Hematopoietic multipotent progenitor cell treated with erythropoietin and hydrocortisone succinate and interleukin-3 and kit ligand, for 4 days (in vitro differentiated cells): ENCODE measurements at regions not wholly inside any gene's neighbourhood (a gene's known extent, or its start where the extent isn't known, plus 50 kb on each side); places are given as distances from the start of the nearest gene placed in this dataset.
A peak's percentile ranks its signal among the peaks of the same experiment; 100 is the strongest.

Source experiments
- DNase-seq: peaks from one replicate; pipeline ENCODE4 v3.0.0-alpha.2; 2015

DNA sequence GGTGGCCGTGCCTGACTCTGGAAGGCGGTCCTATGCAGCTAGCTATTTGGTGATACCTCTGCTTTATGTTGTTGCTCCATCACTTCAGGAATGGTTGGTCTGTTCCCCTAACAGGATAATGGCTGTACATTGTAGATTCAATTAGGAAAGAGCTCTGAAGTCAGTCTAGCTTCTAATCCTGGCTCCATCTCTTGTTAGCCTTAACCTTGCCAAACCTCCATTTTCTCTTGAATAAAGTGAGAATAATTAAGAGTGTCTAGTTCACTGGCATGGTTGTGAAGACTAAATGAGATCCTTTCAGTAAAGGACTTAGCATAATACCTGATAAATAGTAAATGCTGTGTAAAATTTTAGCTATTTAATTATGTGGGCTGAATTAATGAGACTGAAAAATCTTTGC lies 262.5 kb upstream of the ARHGAP20 start:
- no peak for DNase-seq

DNA sequence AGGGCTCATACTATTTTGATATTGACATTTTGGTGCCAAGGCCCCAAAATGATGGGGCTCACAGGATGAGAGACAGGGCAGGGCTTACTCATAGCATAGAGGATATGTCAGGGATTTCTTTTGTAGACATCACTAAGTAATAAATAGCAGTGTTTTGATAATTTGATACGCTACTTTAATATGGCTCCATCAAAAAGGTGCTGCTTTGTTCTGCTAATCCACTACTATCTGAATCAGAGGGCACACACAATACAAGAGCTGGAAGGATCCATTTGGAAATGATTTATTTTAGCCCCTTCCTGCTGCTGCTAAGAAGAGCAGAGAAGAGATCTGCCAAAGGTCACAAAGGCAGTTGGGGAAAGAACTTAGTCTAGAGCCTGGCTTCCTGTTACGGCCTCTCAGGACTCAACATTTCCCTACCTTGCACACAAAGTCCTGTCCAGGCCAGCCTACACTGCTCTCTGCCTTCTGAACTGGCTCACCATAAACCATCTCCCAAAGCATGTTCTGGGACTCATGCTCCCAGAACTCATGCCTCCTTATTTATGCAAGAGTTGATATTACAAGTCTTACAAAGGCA lies 261.3 kb upstream of the ARHGAP20 start:
- DNase-seq: no peak

DNA sequence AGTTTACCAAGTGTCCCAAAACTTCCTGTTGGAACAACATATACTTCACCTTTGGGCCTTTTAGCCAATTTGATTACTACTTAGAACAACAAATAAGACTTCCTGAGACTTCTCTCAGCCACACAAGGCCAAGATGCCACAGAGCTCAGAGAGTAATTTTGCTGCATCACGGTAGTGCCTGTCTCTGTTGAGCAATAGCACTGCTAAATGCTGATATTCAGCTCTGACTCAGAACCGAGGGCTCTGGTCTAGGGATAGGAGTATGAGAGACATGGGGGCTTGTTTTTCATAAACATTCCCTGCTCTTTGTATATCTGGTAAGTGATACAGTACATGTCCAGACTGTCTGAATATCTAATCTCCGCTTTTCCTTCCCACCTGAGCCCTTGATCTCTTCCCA lies 260.4 kb upstream of the ARHGAP20 start:
- DNase-seq: peak; percentile 79

DNA sequence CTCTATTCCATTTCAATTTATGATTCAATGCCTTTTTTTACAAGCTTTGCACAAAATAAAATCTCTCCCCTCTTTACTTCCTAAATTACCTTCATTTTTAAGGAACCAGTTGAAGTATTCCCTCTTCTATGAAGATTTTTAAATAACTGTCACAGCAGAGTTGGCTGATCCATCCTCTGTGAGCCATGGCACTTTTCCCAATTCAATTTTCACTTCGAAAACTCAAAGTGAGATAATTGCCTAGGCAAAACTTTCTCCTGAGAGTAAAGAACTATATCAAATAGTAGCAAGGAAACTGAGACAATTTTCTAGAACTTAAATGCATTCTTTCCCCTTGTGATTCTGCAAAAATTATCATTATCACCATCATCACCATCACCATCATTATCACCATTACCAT lies 259.9 kb upstream of the ARHGAP20 start:
- DNase-seq: no peak

DNA sequence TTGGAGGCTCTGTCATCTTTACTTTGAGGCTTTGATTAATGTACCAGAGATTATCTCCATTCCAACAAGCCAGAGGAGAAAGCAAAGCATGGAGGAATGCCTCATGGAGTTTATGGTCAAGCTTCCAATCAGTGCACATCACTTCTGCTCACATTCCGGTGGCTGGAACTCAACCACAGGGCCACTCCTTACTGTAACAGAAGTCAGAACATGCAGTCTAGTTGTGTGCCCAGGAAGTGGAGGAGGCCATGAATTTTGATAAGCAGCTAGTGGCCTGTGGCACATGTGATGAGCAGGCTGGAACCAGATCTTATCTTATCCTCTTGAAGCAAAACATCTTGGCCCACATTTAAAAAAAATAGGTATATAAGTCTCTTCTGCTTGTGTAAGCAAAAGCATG lies 258.9 kb upstream of the ARHGAP20 start:
- peak; percentile 61 for DNase-seq

DNA sequence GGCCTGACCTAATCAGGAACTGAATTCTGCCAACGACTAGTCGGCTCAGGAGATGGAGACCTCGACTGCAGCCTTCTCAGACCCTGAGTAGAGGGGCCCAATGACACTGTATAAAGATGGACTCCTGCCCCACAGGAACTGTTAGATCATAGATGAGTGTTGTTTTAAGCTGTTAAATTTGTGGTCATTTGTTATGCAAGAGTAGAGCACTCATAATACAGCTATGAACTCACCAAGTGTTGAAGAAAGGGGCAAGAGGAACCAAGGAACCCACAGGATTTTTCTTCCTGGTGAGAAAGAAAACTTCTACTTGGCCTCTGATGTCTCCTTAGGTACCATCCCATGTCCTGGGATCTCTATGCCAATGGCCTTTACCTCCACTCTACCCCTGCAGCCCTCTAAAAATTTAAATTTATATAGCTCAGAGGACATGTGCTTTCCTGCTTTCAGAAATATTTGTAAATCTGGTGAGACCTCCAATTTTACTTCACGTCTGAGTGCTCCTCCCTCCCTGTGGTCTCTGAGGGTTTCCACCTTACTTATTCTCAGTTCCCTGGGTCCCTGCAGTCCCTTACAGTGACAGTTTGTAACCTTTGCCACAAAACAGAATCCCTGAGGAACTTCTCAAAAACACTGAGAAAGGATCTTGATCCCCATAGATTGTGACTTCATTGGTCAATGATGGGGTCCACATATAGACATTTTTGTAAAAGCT lies 256.3 kb upstream of the ARHGAP20 start:
- peak; percentile 37 for DNase-seq

DNA sequence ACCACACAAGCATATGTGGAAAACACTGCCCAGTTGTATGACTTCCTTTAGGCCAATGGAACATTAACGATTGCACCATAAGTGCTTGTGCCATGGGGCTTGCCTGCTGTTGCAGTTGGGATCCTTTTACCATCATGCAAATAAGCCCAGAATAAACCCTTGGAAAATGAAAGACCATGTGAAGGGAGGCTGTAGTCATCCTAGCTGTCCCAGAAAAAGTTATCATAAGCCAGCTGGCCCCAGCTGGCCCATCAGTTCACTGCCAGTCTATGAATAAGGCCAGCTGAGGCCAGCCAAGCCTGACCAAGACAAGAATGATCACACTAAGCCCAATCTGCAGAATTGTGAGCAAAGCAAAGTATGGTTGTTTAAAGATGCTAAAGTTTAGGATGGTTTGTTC lies 253.9 kb upstream of the ARHGAP20 start:
- no peak for DNase-seq

DNA sequence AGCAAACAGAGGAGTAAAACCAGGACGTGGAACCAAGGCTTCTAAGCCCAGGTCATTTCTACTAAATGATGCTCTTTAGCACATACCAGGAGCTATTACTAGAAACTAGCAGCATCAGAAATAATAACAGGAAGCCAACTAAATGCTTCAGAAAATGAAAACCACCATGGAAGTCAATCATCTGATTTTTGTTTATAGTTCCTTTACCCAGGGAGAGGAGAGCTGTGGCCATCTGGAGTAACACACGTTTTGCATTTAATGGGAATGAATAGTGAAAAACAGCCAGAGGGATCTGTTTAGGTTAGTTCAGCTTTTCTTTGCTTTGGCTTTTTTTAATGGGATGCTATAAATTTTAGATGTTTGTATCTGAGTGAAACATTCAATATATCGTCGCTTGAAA lies 250.7 kb upstream of the ARHGAP20 start:
- no peak for DNase-seq

DNA sequence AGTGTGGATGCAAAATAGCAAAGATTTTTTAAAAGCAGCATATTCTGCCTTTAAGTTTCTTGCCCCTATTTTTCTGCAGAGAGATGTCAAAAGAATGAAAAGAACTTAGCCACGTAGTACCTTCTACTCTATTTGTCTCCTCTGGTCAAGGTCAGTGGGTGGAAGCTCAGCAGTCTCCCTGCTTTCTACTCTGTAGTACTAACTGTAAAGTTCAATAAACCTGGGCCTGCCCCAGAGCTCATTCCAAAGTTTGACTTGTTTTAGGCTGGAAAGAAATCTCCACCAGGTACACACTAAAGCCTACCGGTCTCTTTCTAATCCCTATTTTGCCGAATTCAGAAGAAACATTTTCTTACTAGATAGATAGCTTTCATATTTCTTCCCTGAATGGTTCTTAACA lies 247.9 kb upstream of the ARHGAP20 start:
- no peak for DNase-seq

DNA sequence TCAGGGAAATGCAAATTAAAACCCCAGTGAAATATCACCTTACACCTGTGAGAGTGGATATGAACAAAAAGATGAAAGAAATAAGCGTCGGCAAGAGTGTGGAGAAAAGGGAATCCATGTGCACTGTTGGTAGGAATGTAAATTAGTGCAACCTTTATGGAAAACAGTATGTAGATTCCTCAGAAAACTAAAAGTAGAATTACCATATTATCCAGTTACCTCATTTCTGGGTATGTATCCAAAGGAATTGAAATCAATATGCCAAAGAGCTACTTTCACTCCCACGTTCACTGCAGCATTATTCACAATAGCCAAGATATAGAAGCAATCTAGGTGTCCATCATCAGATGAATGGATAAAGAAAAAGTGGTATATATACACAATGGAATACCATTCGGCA lies 246.0 kb upstream of the ARHGAP20 start:
- no peak for DNase-seq

DNA sequence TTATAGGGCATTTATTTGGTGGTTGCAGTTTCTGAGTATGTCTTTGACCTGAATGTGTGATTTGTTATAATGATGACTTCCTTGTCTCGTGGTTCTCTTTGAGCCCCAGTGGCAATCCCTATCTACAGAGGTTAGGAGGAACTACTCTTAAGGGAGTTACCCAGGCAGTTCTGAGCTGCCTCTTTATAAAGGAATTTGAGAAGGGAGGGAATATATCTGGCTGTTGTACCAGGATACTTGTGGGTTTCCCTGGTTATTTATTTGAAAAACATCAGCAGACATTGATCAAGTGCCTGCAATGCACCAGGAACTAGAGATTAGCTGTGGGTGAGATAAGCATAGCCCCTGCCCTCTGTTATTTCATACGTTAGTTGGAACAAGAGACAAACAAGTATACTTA lies 243.5 kb upstream of the ARHGAP20 start:
- no peak for DNase-seq

DNA sequence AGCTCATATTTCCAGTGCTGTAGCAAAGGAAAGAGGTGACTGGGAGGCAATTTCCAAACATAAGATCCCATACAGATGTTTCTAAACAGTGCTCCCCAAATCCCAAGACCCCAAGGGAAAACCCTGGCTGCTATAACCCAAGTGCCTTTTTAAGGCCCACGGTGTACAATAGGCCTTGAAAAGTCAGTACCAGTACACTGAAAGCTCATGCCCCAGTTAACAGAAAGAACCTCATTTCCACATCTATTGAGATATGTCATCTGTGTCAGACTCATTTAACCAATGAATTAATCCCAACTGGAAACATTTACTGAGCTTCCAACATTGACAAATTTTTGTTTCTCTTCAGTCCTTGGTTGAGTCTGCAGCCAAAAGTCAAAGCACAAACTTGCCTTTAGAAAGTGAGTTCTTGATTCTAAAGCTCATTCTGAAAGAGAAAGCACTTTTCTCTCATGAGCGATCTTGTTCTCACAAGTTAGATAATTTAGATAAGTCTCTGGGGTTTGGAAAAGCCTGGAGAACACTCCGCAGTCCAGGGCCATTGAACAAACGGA lies 239.8 kb upstream of the ARHGAP20 start:
- no peak for DNase-seq

DNA sequence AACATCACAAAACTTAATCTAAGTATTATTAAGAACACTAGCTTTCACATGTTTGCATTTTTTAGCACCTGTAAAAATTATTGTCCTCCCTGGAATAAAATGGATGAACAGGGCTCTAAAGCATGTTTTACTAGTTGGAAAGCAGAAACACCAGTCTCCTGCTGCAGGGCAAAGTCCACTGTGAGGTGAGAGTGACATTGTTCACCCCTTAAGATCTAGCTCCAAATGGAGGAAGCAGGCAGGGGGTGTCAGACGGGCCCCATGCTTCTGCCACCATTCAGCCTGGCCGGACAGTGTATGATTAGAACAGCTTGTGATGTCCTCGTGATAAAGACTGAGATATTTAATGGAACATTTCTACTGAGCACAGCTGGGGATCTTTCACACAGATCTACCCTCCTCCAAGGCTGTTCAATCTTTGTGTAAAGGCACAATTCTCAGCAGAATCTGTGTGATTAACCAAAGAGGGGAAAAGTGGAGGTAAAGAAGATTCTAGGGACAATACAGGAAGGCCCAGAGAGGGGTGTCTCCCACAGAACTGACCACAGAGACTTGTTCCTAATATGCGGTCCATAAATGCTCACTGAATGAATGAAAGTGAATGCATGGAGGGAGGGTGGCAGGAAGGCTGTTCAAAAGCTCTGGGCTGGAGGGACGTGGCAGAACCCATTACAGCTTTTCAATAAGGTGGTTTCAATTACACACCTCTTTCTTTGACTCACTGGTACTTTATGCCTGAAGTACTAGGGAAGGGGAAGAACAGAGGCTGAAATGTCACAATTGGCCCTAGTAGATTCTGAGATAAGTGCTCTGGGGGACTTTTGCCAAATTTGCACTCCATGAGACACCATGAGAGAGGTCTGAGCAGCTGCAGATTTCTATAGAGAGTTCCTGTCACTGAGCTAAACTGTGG lies 239.1 kb upstream of the ARHGAP20 start:
- DNase-seq: no peak

DNA sequence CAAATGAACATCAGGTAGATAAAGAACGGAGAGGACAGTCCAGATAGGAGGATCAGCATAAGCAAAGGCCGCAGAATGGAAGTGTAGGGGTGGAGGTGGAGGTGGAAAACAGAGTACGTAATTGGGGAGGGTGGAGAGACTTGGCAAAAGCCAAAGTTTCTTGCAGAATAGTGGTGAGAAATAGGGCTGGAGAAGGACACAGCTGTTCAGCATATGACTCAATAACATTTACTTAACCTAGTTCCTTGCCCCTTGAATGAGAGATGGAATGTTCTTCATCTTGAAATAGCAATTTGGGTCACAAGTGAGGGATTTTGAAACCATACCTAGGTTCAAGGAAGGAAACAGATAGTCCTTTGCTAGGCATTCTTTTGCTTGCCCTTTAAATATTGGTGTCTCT lies 235.9 kb upstream of the ARHGAP20 start:
- DNase-seq: no peak

DNA sequence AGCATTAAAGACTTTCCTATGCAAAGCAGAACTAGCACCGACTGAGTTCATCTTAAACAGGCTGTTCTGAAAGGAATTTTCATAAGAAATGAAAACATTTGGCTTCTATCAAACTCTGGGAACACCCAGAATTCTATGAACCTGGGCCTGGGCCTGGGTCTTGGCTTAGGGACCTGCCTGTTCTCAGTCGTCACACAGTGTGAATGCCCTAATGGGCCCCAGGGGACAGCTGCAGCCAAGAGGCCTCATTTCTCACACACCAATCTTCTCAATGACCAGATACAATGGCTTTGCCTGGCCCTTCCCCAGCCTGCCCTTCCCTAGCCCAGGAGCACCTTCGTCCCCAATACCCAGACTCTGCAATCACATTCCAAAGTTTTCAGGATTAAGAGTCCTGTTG lies 234.9 kb upstream of the ARHGAP20 start:
- DNase-seq: no peak

DNA sequence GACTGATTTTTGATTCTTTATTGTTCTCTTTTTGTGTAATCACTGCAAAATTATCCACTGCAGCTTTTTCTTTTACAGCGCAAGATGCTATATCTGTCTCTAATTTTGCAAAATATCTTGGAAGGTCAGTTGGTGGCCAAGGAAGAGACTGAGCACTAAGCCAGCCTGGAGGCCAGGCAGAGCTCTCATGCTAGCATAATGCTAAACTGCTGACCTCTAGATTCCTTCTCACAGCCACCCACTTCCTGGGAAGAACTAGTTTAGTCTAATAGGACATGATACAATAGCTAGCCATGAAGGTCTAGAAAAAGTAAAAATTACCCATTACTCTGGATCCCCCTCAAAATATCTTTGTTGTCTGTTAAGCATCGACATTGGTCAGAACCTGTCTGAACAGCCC lies 227.2 kb upstream of the ARHGAP20 start:
- no peak for DNase-seq

DNA sequence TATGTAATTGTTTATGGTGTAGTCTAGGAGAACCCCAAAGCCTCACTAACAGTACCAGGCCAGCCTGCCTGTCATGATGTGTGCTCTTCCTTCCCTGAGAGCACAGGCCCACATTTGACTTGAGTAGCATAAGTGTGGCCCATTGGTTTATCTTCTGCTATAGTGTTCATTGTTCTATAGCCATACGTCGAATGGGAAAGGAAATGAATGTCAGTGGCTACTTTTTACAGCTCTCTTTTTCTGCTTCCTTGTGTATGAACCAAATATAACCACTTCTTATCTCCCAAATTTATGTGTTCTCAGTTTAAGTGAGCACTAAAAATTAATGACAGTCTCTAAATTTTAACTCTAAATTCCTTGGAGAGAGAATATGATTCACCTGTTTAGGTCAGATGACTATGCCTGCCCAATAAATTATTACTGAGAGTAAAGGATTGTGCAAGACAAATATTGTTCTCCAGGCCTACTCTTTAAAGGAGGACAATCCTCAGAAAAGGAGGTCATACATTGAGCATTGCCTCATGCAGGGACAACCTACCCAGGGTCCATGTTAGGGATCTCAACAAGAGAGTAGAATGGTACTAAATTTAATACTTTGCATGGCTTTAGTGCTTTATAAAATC lies 222.9 kb upstream of the ARHGAP20 start:
- DNase-seq: no peak

DNA sequence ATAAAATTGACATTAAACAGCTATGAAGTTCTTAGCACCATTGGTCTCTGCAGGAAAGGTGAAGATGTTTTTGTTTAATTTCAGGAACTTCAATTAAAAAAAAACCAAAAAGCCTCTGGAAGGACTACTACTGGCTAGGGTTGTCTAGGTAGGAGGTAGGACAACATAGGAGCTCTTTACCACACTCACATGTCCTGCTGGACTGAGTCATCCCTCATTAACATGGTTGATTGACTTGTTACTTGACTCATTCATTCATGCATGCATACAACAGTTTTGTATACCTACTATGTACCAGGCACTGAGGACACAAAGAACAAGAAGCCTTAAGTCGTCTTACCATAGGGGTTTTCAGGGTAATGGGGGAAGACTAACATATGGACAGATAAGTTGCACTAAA lies 216.9 kb upstream of the ARHGAP20 start:
- no peak for DNase-seq

DNA sequence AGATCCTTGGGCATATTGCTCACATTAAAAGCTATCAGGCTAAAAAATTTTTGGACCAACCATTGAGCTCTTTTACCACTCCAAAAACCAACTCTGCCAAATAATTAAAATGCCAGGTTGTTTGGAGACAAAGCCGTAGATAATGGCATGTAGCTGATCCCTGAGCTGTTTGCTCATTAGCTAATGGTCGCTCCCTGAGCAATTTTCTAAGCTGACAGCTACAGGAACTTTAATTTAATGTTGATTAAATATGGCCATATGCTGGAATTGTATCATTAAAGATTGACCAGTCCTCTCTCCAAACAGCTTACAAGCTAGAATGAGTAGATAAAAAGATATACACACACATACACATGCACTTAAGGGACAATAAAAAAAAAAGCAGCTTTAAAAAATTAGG lies 216.2 kb upstream of the ARHGAP20 start:
- DNase-seq: no peak

DNA sequence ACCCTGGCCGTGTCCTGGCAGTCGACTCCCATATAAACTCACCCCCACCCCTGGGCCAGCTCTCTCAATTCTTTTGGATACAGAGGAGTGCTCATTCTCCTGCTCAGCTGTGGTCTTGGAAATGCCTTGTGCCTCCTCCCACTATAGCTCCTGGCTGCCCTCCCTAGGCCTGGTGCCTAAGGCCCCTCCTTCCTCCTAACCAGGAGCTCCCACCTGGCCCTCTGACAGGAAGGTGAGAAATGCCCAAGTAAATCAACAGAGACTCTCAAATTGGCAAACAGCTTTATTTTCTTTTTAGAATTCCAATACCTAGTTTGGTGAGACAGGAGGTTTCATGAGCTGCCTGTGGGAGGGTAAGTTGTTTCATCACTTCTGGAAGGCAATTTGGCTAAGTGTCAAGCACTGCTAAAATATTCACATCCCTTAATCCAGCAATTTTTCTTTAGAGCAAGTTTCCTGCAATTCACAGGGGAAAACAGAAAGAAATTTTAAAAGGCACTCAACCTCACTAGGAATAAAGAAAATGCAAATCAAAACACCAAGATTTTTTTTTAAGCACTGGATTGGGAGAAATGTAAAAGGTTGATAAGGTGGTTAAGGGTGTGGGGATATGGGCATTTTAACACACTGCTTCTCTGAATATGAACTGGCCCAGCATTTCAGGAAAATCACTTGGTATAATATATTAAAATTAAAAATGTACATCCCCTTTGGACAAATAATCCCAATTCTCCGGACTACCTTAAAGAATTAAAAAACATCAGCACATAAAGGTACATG lies 209.7 kb upstream of the ARHGAP20 start:
- DNase-seq: no peak

DNA sequence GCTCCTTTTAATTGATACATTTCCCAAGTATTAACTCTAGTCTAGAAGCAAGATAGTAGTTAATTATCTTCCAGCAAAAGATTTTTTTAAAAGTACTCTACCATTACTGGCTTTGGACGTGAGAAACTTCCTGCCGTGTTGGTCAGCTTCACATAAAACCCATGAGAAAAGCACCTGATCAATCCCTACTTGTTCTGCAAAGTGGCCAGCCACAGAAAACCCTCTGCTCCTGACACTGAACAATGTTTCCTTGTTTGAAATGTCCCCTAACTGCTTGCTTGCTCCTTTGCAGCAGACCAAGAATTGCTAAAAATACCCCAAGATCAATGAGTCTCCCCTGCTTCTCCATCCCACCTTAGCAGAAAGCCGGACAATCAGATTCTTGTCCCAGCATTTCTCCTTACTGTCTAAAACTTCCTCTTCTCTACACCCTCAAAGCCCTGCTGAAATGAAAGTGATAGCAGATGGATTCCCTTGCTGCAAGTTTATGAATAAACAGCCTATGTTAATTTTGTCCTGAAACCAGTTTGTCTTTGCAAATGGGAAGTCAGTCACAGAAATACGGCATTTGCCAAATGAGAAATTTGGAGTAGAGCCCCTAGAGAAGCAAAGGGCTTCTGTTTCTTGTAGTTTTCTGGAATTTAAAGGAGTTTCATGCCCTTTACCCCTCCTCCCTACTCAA lies 207.1 kb upstream of the ARHGAP20 start:
- DNase-seq: no peak

DNA sequence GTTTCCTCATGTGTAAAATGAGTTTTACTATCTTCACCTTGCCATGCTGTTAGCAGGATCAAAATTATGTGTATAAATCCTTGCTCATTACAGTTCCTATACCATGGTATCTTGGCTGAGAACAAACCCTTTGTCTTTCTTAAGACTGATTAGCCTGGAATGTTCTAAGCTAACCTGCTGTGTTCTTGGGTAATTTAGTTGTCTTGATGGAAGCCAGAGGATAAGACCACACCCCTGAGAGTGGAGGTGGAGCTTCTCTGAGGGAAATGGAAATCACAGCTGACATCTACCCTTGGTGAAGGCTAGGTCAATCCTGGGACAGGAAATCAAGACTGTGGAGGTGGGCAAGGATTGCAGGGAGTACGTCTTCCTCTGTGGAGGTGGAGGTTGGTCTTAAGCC lies 206.1 kb upstream of the ARHGAP20 start:
- DNase-seq: no peak
